PC-9 (cell line): ENCODE measurements at regions not wholly inside any gene's neighbourhood (a gene's known extent, or its start where the extent isn't known, plus 50 kb on each side); places are given as distances from the start of the nearest gene placed in this dataset.

Source experiments
- BruUV-seq: library from RNA; stranded (reverse); fragments of 400-500 nt; replicated peaks from 2 replicates; lab custom pipeline; 2021; lab: Mats Ljungman, UMichigan
- CTCF ChIA-PET: fragments of 300-600 bp; sonication (Branson Sonifier 250); formaldehyde crosslinking; loops from one replicate; lab custom pipeline; 2022; ENCODE audit warnings: antibody characterized with exemption; lab: Charles Lee
- POLR2A ChIA-PET: fragments of 300-600 bp; sonication (Branson Sonifier 250); formaldehyde crosslinking; loops from one replicate; lab custom pipeline; 2022; ENCODE audit warnings: antibody characterized with exemption; ENCODE audit not compliant: unreplicated experiment; lab: Charles Lee
- DNase-seq, 2 experiments: peaks; one replicate each; pipeline versions ENCODE4 v3.0.0 to v3.0.0-alpha.2; 2015 to 2022; ENCODE audit warnings: mixed read lengths in 1 of 2
- H2AFZ ChIP-seq: fragments of 200-600 bp; sonication (generic); 2 replicates; pipeline ENCODE4 v1.8.1; 2017; ENCODE audit warnings: antibody characterized with exemption
- H3F3A ChIP-seq: fragments of 200-600 bp; sonication (generic); 2 replicates; pipeline ENCODE4 v1.8.1; 2017; ENCODE audit warnings: antibody characterized with exemption, mild to moderate bottlenecking, low read depth; ENCODE audit not compliant: insufficient read depth
- H3K27ac ChIP-seq: fragments of 200-600 bp; sonication (generic); 2 replicates; pipeline ENCODE4 v1.6.1; 2016; ENCODE audit warnings: mixed run types
- H3K27me3 ChIP-seq: fragments of 200-600 bp; sonication (generic); 2 replicates; pipeline ENCODE4 v1.6.1; 2016; ENCODE audit warnings: low read depth, mixed run types; ENCODE audit not compliant: insufficient read depth
- H3K36me3 ChIP-seq: fragments of 200-600 bp; sonication (generic); 2 replicates; pipeline ENCODE4 v1.6.1; 2016; ENCODE audit warnings: low read depth, mixed run types
- H3K4me1 ChIP-seq: fragments of 200-600 bp; sonication (generic); replicated peaks from 2 replicates; pipeline ENCODE4 v1.6.1; 2016; ENCODE audit warnings: mixed run types; ENCODE audit not compliant: insufficient read depth
- H3K4me2 ChIP-seq: fragments of 200-600 bp; sonication (generic); 2 replicates; pipeline ENCODE4 v1.6.1; 2017; ENCODE audit warnings: mixed run types
- H3K4me3 ChIP-seq: fragments of 200-600 bp; sonication (generic); 2 replicates; pipeline ENCODE4 v1.6.1; 2016; ENCODE audit warnings: mixed run types
- H3K79me2 ChIP-seq: fragments of 200-600 bp; sonication (generic); 2 replicates; pipeline ENCODE4 v1.6.1; 2017; ENCODE audit warnings: low read depth, mixed run types
- H3K9me2 ChIP-seq: fragments of 200-600 bp; sonication (generic); 2 replicates; pipeline ENCODE4 v1.8.1; 2017; ENCODE audit warnings: mild to moderate bottlenecking; ENCODE audit not compliant: insufficient read depth
- H3K9me3 ChIP-seq: fragments of 200-600 bp; sonication (generic); 2 replicates; pipeline ENCODE4 v1.8.1; 2016; ENCODE audit warnings: low read depth; ENCODE audit not compliant: insufficient read depth
- H4K20me1 ChIP-seq: fragments of 200-600 bp; sonication (generic); 2 replicates; pipeline ENCODE4 v1.8.1; 2017; ENCODE audit not compliant: insufficient read depth
- CTCF ChIP-seq: fragments of 200-600 bp; sonication (generic); conservative IDR thresholded peaks from 2 replicates; pipeline ENCODE4 v1.6.1; 2017; ENCODE audit warnings: mixed run types, antibody characterized with exemption, mild to moderate bottlenecking, moderate library complexity
- EZH2 ChIP-seq: fragments of 200-600 bp; sonication (generic); IDR thresholded peaks from 2 replicates; pipeline ENCODE4 v1.8.0; 2017; ENCODE audit warnings: antibody characterized with exemption, low read depth
- intact Hi-C: fragments of 100-400 bp; cut with micrococcal nuclease; formaldehyde crosslinking; loops from one replicate; pipeline ENCODE4 v1.10.0; 2022; ENCODE audit not compliant: unreplicated experiment

- intact Hi-C loops: no loop called here
- no peak overlapping the region for H2AFZ ChIP-seq
- no peaks in the 10 kb centered on the region for H3K79me2 ChIP-seq
- no peaks in the 10 kb centered on the region for H3K9me2 ChIP-seq
- no peak overlapping the region for H3K4me2 ChIP-seq
- no peaks in the 10 kb centered on the region for H3K36me3 ChIP-seq
- no peaks in the 10 kb centered on the region for H3K9me3 ChIP-seq
- peaks cover 10% of the 10 kb centered on the region; the same call in 1 of the 2 replicates for H3K27me3 ChIP-seq
- H3K4me3 ChIP-seq: no peak overlapping the region
- no peaks in the 10 kb centered on the region for H4K20me1 ChIP-seq
- BruUV-seq: no TSS peak
- TF ChIP-seq EZH2: no peak
- TF ChIP-seq CTCF: no peak
- no peak overlapping the region for H3K27ac ChIP-seq
- H3K4me1 ChIP-seq: no peaks in the 10 kb centered on the region
- no peaks in the 10 kb centered on the region for H3F3A ChIP-seq
- no peak for DNase-seq
- ChIA-PET CTCF (no interaction called here), POLR2A (no interaction called here)
These were observed 280.1 kb upstream of the TMPO start for GRCh38 chr12:98235301-98235700.

- Histone ChIP-seq H3K4me3 (no peak overlapping the region), H3K9me3 (no peaks in the 10 kb centered on the region), H3K27me3 (peaks cover 10% of the 10 kb centered on the region; the same call in 1 of the 2 replicates), H3K36me3 (no peaks in the 10 kb centered on the region), H3K4me2 (no peak overlapping the region), H2AFZ (no peak overlapping the region), H3K9me2 (no peaks in the 10 kb centered on the region), H4K20me1 (no peaks in the 10 kb centered on the region), H3K79me2 (no peaks in the 10 kb centered on the region), H3K4me1 (no peaks in the 10 kb centered on the region), H3K27ac (no peak overlapping the region), H3F3A (no peaks in the 10 kb centered on the region)
- intact Hi-C loops: no loop called here
- no peak for TF ChIP-seq CTCF
- TF ChIP-seq EZH2: no peak
- DNase-seq: no peak
- ChIA-PET POLR2A (no interaction called here), CTCF (no interaction called here)
- no TSS peak for BruUV-seq
These were observed 276.8 kb upstream of the TMPO start for GRCh38 chr12:98238515-98239130.

- TF ChIP-seq EZH2 (no peak), CTCF (no peak)
- H3K4me2 ChIP-seq: no peak overlapping the region
These were observed 272.2 kb upstream of the TMPO start for GRCh38 chr12:98243190-98243589.

More at GRCh38 chr12:98243190-98243589, 272.2 kb upstream of the TMPO start:
- DNase-seq: no peak
- H3K27ac ChIP-seq: no peak overlapping the region
- H3K4me1 ChIP-seq: no peaks in the 10 kb centered on the region
- no peak overlapping the region for H2AFZ ChIP-seq
- POLR2A ChIA-PET: no interaction called here
- H3K9me3 ChIP-seq: no peaks in the 10 kb centered on the region
- H3K4me3 ChIP-seq: no peak overlapping the region
- no peaks in the 10 kb centered on the region for H3K9me2 ChIP-seq
- intact Hi-C loops: no loop called here
- no peaks in the 10 kb centered on the region for H3K27me3 ChIP-seq
- CTCF ChIA-PET: no interaction called here
- no peaks in the 10 kb centered on the region for H4K20me1 ChIP-seq
- H3K79me2 ChIP-seq: no peaks in the 10 kb centered on the region
- no peaks in the 10 kb centered on the region for H3K36me3 ChIP-seq
- BruUV-seq: no TSS peak
- no peaks in the 10 kb centered on the region for H3F3A ChIP-seq
